ENCODE measurements at regions not wholly inside any gene's neighbourhood (a gene's known extent, or its start where the extent isn't known, plus 50 kb on each side); places are given as distances from the start of the nearest gene placed in this dataset.

DNA sequence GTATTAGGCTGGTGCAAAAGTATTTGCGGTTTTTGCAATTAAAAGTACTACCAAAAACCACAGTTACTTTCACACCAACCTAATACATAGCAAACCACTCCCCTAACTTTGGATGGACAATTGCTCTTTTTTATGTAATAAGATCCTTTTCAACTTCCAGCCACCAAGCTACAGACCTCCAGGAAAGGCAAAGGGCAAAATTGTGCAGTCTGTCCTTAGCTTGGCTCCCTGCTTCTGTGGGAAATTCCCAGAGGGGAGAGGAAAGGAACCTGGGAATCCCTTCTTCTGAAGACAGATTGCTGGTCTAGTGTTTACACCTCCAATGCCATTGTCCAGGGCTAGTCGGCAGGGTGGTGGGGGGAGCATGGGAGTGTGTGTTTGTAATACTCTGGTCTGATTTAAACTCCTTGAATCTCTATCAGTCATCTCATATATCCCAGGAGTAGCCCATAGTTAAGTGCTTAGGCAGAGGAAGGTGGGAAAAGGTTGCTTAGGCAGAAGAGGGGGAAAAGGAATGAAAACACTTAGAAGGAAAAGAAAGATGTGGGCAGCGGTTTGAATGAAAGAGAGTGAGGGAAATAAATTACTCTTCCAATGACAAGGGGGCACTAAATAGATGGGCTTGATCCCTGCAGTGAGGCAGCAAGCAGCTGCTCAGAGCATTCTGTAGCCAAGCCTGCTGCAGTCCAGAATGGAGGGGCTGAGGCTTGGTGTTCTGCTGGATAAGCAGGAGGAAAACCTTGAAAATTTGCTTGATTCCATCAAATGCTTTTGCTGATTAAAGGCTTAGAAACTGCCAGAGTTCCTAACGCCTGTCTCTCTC is 86.9 kb upstream of the MAP1B start (continued):
- TF ChIP-seq HES2 (IDR thresholded peaks at IDR 0.05), result no peak

DNA sequence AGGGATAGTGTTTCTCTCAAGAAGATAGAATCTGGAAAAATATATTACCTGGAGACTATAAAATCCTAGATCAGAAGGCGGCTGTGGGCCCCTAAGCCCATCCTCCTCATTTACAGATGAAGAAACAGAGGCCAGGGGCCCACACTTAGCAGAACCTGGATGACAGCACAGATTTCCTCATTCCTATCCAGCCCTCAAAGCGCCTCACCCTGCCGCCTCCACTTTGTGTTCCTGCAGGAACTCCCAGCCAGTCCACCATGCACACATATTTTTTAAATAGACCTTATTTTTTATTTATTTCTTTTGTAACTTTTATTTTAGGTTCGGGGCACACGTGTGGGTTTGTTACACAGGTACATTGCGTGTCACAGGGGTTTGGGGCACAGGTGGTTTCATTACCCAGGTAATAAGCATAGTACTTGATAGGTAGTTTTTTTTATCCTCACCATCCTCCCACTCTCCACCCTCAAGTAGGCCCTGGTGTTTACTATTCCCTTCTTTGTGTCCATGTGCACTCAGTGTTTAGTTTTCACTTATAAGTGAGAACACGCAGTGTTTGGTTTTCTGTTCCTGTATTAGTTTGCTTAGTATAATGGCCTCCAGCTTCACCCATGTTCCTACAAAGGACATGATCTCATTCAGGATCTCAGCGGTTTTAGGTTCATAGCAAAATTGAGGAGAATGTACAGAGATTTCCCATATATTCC is 85.5 kb upstream of the MAP1B start:
- ATAC-seq (no peak), FAIRE-seq (no peak), DNase-seq (ENCODE audit: low read depth in 1 of 2, low spot score in 1 of 2) (no peak)
- CTCF ChIA-PET, result interaction anchor here (0.8 to 1.6 kb wide), 2 partner anchors 34 to 148 kb away, joined by 3 to 4 read pairs; no protein-coding TSS in a partner anchor
- Histone ChIP-seq H3K27ac (no peak overlapping the region), H3K4me1 (no peaks in the 10 kb centered on the region), H3K9me3 (no peaks in the 10 kb centered on the region), H3K4me2 (no peak overlapping the region), H3K4me3 (no peak overlapping the region)
- no peak for TF ChIP-seq RARB (CRISPR knock-in tag; IDR thresholded peaks at IDR 0.05)
- TF ChIP-seq FOXS1 (CRISPR knock-in tag; IDR thresholded peaks at IDR 0.05), result no peak
- TF ChIP-seq CHD4 (IDR thresholded peaks at IDR 0.05; ENCODE audit: borderline replicate concordance), result no peak
- no peak for TF ChIP-seq RFX5 (IDR thresholded peaks at IDR 0.05)
- no peak for TF ChIP-seq HES2 (IDR thresholded peaks at IDR 0.05)
- TF ChIP-seq FOSL2 (IDR thresholded peaks at IDR 0.05), result no peak
- TF ChIP-seq FOSL2 (CRISPR knock-in tag; IDR thresholded peaks at IDR 0.05), result no peak
- TF ChIP-seq USF2 (IDR thresholded peaks at IDR 0.05), result no peak
- TF ChIP-seq JUNB (IDR thresholded peaks at IDR 0.05), result no peak
- no peak for TF ChIP-seq E2F6 (IDR thresholded peaks at IDR 0.05; ENCODE audit: borderline replicate concordance, low read depth)
- TF ChIP-seq TP53 (CRISPR knock-in tag; IDR thresholded peaks at IDR 0.05), result no peak
- TF ChIP-seq HOXA7 (CRISPR knock-in tag; IDR thresholded peaks at IDR 0.05), result no peak
- no peak for TF ChIP-seq NPAS2 (CRISPR knock-in tag; IDR thresholded peaks at IDR 0.05; ENCODE audit: borderline replicate concordance)
- TF ChIP-seq CBX2 (IDR thresholded peaks at IDR 0.05; ENCODE audit: borderline replicate concordance, low read depth), result no peak
- no peak for TF ChIP-seq NFE2L2 (conservative IDR thresholded peaks at IDR 0.05; ENCODE audit: low read length)
- WGBS (ENCODE audit: missing lambda C conversion rate), result 80% methylated on average over 8 of the region's 8 CpGs
- POLR2A ChIA-PET, result no interaction called here

DNA sequence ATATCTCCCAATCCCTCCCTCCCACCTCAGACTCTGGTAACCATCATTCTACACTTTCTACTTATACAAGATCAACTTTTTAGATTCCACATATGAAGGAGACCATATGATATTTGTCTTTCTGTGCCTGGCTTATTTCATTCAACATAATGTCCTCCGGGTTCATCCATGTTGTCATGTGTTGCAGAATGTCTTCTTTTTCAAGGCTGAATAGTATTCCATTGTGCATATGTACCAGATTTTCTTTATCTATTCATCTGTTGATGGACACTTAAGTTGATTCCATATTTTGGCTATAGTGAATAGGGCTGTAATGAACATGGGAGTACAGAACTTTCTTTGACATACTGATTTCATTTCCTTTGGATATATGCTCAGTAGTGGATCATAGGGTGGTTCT is 78.9 kb upstream of the MAP1B start:
- Histone ChIP-seq H3K4me2 (no peak overlapping the region), H3K4me3 (no peak overlapping the region), H3K9me3 (no peaks in the 10 kb centered on the region), H3K27ac (no peak overlapping the region), H3K4me1 (no peaks in the 10 kb centered on the region)
- DNase-seq (ENCODE audit: low read depth in 1 of 2, low spot score in 1 of 2), result no peak
- no peak for ATAC-seq
- peak; percentile 84 for FAIRE-seq
- CTCF ChIA-PET, result interaction anchor here (0.7 to 0.8 kb wide), 2 partner anchors 10 to 80 kb away, joined by 3 to 4 read pairs; no protein-coding TSS in a partner anchor
- WGBS (ENCODE audit: missing lambda C conversion rate), result 79% methylated on average over 1 of the region's 1 CpG
- POLR2A ChIA-PET, result no interaction called here
- TF ChIP-seq, protein P1, sequence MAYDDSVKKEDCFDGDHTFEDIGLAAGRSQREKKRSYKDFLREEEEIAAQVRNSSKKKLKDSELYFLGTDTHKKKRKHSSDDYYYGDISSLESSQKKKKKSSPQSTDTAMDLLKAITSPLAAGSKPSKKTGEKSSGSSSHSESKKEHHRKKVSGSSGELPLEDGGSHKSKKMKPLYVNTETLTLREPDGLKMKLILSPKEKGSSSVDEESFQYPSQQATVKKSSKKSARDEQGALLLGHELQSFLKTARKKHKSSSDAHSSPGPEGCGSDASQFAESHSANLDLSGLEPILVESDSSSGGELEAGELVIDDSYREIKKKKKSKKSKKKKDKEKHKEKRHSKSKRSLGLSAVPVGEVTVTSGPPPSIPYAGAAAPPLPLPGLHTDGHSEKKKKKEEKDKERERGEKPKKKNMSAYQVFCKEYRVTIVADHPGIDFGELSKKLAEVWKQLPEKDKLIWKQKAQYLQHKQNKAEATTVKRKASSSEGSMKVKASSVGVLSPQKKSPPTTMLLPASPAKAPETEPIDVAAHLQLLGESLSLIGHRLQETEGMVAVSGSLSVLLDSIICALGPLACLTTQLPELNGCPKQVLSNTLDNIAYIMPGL (CRISPR knock-in tag; IDR thresholded peaks at IDR 0.05; ENCODE audit: borderline replicate concordance), result no peak
- TF ChIP-seq MAFK (IDR thresholded peaks at IDR 0.05; ENCODE audit: partially characterized antibody), result no peak
- TF ChIP-seq USF2 (IDR thresholded peaks at IDR 0.05), result no peak
- no peak for TF ChIP-seq SMC3 (IDR thresholded peaks at IDR 0.05)
- TF ChIP-seq MYC (IDR thresholded peaks at IDR 0.05; ENCODE audit: borderline replicate concordance, low read length), result no peak
- TF ChIP-seq CEBPB (IDR thresholded peaks at IDR 0.05), result no peak
- TF ChIP-seq POLR2A (IDR thresholded peaks at IDR 0.05; ENCODE audit: low read length), result no peak
- no peak for TF ChIP-seq KDM5A (IDR thresholded peaks at IDR 0.05)
- TF ChIP-seq EHMT2 (IDR thresholded peaks at IDR 0.05; ENCODE audit: low read depth), result no peak
- no peak for TF ChIP-seq FOSL2 (IDR thresholded peaks at IDR 0.05)
- no peak for TF ChIP-seq FOSL2 (CRISPR knock-in tag; IDR thresholded peaks at IDR 0.05)
- TF ChIP-seq MAZ (IDR thresholded peaks at IDR 0.05; ENCODE audit: borderline replicate concordance, low read depth, low read length), result no peak
- TF ChIP-seq BCL3 (IDR thresholded peaks at IDR 0.05), result no peak
- TF ChIP-seq POLR2AphosphoS2 (conservative IDR thresholded peaks at IDR 0.05; ENCODE audit: low read length), result no peak
- TF ChIP-seq CBX8 (IDR thresholded peaks at IDR 0.05), result no peak

Data from A549 (cell line).